Cardiac fibroblast (primary cell): ENCODE measurements at regions not wholly inside any gene's neighbourhood (a gene's known extent, or its start where the extent isn't known, plus 50 kb on each side); places are given as distances from the start of the nearest gene placed in this dataset.
"Not testable (repeated sequence)": the region's sequence is repeated elsewhere in the genome, so short reads cannot be mapped to it uniquely, and the experiment has no call there.

ENCODE experiments used
- DNase-seq, 2 donors: peaks; one replicate each; pipeline versions ENCODE4 v3.0.0 to v3.0.0-alpha.2; 2010; ENCODE audit warnings: low read depth in 2 of 2
- H3K4me3 ChIP-seq, 2 donors: replicated peaks in 1 of 2; 1 replicate in 1 of 2; 2 replicates in 1 of 2; pipeline ENCODE4 v1.5.1; 2011; ENCODE audit warnings: low read depth in 2 of 2, low read length in 2 of 2, mild to moderate bottlenecking in 2 of 2, moderate library complexity in 1 of 2
- TF ChIP-seq, protein P1 (sequence below): IDR thresholded peaks from one replicate; pipeline ENCODE4 v1.5.1; 2011; ENCODE audit warnings: low read depth, mild to moderate bottlenecking, low read length, inconsistent platforms

DNA sequence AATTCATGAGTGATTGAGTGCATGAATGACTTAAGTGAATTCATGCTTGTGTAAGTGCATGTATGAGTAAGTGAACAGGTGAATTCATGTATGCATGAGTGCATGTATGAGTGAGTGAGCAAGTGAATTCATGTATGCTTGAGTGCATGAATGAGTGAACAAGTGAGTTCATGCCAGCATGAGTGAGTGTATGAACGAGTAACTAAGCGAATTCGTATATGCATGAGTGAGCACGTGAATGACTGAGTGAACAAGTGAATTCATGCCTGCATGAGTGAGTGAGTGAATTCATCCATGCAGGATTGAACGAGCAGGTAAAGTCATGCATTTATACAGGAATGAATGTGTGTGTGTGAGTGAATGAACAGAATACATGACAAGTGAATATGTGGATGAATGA lies 278.5 kb upstream of the USP9Y start:
- TF ChIP-seq, protein P1, sequence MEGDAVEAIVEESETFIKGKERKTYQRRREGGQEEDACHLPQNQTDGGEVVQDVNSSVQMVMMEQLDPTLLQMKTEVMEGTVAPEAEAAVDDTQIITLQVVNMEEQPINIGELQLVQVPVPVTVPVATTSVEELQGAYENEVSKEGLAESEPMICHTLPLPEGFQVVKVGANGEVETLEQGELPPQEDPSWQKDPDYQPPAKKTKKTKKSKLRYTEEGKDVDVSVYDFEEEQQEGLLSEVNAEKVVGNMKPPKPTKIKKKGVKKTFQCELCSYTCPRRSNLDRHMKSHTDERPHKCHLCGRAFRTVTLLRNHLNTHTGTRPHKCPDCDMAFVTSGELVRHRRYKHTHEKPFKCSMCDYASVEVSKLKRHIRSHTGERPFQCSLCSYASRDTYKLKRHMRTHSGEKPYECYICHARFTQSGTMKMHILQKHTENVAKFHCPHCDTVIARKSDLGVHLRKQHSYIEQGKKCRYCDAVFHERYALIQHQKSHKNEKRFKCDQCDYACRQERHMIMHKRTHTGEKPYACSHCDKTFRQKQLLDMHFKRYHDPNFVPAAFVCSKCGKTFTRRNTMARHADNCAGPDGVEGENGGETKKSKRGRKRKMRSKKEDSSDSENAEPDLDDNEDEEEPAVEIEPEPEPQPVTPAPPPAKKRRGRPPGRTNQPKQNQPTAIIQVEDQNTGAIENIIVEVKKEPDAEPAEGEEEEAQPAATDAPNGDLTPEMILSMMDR = no peak
- no peak overlapping the region for H3K4me3 ChIP-seq
- no peak for DNase-seq

DNA sequence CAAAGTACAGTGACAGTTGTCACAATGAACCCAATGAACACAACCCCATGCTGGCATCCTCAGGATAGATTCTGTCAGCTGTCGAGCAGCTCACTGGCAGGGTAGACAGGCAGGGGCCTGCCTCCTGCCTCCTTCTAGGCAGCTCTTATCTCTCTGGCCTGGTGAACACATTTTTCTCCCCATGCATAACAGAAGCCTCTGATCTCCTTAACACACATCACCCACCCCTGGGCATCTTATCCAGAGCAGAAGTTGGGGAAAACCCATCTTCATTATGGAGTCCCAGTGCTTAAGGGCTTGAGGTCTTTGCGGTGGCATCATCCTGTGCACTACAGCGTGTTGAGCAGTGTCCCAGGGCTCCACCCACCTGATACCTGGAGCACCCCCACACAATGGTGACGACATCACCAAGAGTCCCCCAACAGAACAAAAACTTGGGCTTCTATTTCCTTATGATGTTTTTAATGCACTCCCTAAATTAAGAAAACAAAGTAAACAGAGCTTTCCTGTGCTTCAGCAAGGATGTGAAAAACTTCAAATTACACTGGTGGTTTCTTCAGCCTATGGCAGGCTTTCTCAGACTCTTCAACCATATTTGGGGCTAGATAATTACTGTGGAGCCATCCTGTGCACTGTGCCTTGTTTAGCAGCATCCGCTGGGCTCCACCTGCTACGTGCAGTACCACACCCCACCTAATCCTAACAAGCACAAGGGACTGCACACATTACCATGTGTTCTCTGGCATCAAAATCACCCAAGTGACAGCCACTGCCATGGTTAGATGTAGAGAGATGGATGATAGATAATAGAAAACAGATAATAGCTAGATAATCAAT lies 277.4 kb upstream of the USP9Y start:
- TF ChIP-seq, protein P1 = no peak
- no peak overlapping the region for H3K4me3 ChIP-seq
- no peak for DNase-seq

GRCh38 chrY:12425506-12425905 lies 275.5 kb upstream of the USP9Y start:
- TF ChIP-seq, protein P1 = no peak
- DNase-seq = no peak
- no peak overlapping the region for H3K4me3 ChIP-seq

GRCh38 chrY:12427361-12427760 lies 273.7 kb upstream of the USP9Y start:
- TF ChIP-seq, protein P1 = no peak
- H3K4me3 ChIP-seq = no peak overlapping the region
- no peak for DNase-seq

GRCh38 chrY:12431546-12431945 lies 269.5 kb upstream of the USP9Y start:
- DNase-seq = peak in 1 of 2 donors; percentile 1
- TF ChIP-seq, protein P1 = no peak
- no peak overlapping the region for H3K4me3 ChIP-seq

DNA sequence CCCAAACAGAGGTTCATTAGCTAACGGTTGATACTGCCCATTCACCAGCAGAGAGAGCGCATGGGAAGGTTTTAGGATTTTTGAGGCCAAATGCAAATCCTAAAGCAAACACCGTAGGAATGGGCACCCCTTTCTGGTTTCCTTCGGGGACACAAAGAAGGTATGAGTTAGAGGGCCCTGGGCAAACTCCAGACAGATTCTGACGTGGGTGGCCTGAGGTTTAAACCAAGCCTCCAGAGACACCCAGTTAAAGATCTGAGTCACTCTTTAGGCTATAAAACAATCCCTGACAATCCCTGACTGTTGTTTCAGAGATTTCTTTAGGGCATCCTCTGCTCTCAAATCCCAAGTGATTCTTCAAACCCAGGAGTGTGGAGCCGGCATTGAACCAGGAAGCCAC lies 262.2 kb upstream of the USP9Y start:
- not testable (repeated sequence) for H3K4me3 ChIP-seq, DNase-seq

DNA sequence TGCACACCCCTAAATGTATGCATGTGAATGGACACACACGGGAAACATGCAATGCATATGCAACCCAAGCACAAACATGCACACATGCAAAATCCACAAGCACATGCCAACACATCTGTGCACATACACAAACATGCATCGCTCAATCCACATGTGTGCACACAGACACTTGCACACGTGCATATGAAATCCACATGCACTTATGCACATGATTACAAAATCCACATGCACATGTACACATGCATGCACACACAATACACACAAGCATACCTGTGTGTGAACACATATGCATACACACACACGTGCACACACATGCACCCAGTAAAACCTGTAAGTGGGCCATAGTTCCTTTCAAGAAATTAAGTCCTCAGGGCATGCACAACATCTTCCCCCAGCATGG lies 256.8 kb upstream of the USP9Y start:
- TF ChIP-seq, protein P1 = no peak
- DNase-seq = no peak
- H3K4me3 ChIP-seq = no peak overlapping the region

- not testable (repeated sequence) for H3K4me3 ChIP-seq
- DNase-seq = peak; percentile 24 to 38
Observed at GRCh38 chrY:12446486-12447265, 254.4 kb upstream of the USP9Y start.

- DNase-seq = peak; percentile 0 to 2
- H3K4me3 ChIP-seq = not testable (repeated sequence)
Observed at GRCh38 chrY:12448561-12448960, 252.5 kb upstream of the USP9Y start.

DNA sequence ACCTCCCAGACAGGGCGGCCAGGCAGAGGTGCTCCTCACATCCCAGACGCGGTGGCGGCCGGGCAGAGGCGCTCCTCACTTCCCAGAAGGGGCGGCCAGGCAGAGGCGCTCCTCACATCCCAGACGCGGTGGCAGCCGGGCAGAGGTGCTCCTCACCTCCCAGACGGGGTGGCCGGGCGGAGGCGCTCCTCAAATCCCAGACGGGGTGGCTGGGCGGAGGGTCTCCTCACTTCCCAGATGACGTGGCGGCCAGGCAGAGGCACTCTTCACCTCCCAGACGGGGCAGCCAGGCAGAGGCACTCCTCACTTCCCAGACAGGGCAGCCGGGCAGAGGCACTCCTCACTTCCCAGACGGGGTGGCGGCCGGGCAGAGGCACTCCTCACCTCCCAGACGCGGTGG lies 247.7 kb upstream of the USP9Y start:
- H3K4me3 ChIP-seq, DNase-seq: not testable (repeated sequence)
